Islet of Langerhans (tissue), 1 donor: ENCODE measurements at regions not wholly inside any gene's neighbourhood (a gene's known extent, or its start where the extent isn't known, plus 50 kb on each side); places are given as distances from the start of the nearest gene placed in this dataset.
"Not testable (repeated sequence)": the region's sequence is repeated elsewhere in the genome, so short reads cannot be mapped to it uniquely, and the experiment has no call there.

Experiments used
- FAIRE-seq: peaks from one replicate; lab custom pipeline; 2011; peaks lifted over from hg19 to GRCh38; lab: Jason Lieb, UNC

GRCh38 chr2:195570329-195570728 lies 86.7 kb upstream of the SLC39A10 start:
- FAIRE-seq, result no peak

DNA sequence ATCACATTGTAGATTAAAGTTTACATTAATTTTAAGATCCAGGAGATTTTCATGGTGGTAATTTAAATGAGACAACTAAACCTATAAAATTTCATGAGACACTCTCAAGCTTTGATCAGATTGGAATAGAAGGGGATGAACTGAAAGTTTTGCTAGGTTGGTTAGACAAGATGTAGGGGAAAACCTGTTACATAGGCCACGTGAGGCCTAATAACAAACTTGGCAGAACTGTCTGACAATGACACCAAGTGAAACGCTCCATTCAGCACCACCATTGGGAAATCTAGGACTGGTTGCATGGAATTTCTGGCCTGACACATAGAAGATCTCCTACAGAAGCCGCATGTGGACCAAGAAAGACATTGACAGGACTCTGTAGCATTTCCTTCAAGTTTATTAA lies 87.8 kb upstream of the SLC39A10 start:
- no peak for FAIRE-seq

GRCh38 chr2:195564625-195565135 lies 92.3 kb upstream of the SLC39A10 start:
- not testable (repeated sequence) for FAIRE-seq

- no peak for FAIRE-seq
Measured at GRCh38 chr2:195563857-195564512, 93.0 kb upstream of the SLC39A10 start.

DNA sequence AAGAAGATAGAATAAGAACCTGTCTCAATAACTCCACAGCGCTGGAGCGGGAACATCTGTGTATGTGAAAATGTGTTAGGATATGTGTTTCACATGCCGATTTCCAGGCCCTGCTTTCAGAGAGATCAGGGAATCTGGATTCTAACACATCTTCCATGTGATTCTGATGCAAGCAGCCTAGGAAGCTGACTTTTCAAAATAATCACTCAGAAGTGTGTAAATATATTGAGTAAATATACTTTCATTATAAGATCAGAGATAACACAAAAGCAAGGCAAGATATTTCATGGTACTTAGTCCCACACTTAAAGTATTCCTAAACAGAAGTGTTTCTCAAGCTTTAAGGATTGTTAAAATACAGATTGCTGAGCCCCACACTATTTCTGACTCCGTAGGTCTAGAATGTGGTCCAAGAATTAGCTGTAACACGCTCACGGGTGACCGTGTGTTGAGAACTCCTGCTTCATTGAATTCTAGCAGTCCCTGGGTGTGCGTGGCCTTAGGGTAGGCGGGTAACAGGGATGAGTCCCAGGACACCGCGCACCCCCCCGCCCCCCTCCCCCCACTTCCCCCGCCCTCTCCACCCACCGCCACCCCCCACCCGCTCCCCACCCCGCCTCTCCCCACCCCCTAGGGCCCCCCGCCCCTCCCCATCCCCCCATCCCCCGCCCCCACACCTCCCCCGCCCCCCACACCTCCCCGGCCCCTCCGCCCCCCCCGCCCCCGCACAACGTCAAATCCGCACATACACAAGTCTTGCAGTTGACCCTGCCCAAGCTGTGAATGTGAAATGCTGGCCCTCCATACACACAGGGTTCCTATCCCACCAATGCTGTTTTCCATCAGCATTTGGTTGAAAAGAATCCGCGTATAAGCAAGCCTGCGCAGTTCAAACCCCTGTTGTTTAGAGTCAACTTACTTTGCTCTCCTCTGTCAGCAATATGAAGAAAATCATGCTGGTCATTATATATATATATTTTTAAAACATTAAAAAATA lies 94.2 kb upstream of the SLC39A10 start:
- no peak for FAIRE-seq

- FAIRE-seq, result no peak
Measured at GRCh38 chr2:195561116-195561921, 95.7 kb upstream of the SLC39A10 start.

GRCh38 chr2:195560209-195560895 lies 96.7 kb upstream of the SLC39A10 start:
- no peak for FAIRE-seq

GRCh38 chr2:195559431-195559914 lies 97.6 kb upstream of the SLC39A10 start:
- FAIRE-seq, result no peak

DNA sequence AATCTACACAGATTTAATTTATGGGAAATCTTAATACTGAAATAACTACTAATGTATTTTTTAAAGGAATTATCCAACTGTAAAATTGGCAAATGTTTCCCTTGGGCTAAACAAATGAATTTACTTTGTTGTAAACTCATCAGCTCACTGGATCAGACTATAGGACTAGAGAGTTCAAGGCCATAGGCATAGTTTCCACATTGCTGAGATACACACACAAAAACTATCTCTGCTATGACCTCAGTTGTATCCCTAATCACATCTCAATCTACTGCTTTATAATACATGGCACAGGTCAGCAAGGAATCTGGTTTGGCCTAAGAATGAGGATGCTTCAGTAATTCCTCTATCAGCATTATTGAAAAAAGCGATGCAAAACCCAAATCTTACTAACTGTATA lies 101.1 kb upstream of the SLC39A10 start:
- FAIRE-seq, result no peak

DNA sequence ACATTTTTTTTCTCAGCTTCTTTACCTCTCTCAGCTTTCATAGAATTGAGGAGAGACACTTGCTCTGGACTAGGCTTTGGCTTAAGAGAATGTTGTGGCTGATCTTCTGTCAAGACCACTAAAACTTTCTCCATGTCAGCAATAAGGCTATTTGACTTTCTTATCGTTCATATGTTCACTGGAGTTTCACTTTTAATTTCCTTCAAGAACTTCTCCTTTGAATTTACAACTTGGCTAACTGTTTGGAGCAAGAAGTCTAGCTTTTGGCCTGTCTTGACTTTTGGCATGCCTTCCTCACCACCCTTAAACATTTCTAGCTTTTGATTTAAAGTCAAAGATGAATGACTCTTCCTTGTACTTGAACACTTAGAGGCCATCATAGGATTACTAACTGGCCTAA lies 104.4 kb upstream of the SLC39A10 start:
- no peak for FAIRE-seq

GRCh38 chr2:195548198-195548940 lies 108.7 kb upstream of the SLC39A10 start:
- no peak for FAIRE-seq

DNA sequence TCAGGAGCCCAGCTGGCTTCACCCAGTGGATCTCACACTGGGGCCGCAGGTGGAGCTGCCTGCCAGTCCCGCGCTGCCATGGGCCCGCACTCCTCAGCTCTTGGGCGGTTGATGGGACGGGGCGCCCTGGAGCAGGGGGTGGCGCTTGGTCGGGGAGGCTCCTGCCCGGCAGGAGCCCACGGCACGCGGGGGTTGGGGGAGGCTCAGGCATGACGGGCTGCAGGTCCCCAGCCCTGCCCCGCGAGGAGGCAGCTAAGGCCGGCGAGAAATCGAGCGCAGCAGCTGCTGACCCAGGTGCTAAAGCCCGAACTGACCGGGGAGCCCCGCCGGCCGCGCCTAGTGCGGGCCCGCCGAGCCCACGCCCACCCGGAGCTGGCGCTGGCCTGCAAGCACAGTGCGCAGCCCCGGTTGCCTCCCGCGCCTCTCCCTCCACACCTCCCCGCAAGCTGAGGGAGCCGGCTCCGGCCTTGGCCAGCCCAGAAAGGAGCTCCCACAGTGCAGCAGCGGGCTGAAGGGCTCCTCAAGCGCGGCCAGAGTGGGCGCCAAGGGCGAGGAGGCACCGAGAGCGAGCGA lies 109.7 kb upstream of the SLC39A10 start:
- FAIRE-seq, result not testable (repeated sequence)

DNA sequence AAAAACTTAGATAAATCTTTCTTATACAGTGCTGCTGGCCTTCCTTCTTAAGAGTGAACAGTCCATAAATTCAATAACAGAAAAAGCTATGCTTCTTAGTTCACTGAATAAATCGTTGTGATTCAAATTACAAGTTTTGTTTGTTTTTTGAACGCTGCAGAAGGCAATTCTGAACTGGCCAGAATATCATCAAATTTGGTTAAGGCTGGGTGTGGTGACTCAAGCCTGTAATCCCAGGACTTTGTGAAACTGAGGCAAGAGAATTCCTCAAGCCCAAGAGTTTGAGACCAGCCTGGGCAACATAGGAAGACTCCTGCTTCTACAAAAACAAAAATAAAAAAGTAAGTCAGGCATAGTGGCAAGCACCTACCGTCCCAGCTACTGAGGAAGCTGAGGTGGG lies 111.2 kb upstream of the SLC39A10 start:
- no peak for FAIRE-seq

DNA sequence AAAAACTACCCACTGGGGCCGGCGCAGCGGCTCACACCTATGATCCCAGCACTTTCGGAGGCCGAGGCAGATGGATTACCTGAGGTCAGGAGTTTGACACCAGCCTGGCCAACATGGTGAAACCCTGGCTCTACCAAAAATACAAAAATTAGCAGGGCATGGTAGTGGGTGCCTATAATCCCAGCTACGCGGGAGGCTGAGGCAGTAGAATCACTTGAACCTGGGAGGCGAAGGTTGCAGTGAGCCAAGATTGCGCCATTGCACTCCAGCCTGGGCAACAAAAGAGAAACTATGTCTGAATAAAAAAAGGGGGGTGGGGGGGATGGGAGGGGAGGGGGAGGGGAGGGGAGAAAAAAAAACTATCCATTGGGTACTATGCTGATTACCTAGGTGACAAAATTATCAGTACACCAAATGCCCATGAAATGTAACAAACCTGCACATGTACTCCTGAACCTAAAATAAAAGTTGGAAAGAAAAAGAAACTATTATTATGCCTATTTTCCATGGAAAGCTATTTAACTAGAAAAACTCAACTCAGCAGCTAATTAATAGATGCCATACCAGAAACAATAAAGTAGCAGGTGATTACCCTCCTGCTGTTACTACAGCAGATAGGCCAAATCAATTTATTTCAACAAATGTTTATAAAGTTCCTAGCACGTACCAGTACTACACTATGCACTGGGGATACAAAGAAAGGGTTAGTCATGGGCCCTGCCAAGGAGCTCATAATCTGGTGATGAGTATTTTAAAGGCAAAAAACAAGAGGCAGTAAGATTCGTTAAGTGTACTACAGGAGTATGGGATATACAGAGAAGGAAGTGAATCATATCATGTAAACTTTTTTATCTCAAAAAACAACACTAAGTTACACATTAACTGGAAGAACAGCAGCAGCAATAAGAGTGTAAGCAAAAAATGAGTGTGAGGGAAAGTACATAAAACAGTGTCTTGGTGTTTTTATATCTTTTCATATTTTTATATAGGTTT lies 112.8 kb upstream of the SLC39A10 start:
- peak; percentile 36 for FAIRE-seq

DNA sequence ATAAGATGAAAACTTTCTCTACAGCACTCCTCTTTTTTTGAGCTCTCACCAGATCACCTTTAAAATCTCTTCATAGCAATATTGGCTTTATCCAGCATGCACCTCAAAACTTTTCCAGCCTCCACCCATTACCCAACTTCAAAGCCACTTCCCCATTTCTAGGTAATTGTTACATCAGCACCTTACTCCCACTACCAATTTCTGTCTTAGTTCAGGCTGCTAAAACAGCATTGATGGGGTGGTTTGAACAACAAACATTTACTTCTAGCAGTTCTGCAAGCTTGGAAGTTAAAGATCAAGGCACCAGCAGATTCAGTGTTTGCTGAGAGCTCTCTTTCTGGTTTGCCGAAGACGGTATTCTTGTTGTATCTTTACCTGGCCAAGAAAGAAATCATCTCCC lies 114.0 kb upstream of the SLC39A10 start:
- no peak for FAIRE-seq

DNA sequence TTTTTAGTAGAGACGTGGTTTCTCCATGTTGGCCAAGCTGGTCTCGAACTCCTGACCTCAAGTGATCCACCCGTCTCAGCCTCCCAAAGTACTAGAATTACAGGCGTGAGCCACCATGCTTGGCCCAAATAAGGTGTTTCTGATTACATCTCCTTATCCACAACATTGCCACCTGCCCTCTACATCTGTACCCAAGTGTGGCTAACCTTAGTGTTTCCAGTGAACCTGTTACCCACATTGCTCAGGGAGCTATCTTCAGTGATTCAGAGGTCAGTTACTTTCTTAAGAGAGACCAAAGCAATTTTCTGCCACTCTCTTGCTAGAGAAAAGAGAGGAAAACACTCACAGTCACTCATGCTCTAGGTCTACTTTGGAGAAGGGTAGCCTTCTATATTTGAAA lies 115.0 kb upstream of the SLC39A10 start:
- no peak for FAIRE-seq

- FAIRE-seq, result no peak
Measured at GRCh38 chr2:195538937-195539336, 118.1 kb upstream of the SLC39A10 start.

DNA sequence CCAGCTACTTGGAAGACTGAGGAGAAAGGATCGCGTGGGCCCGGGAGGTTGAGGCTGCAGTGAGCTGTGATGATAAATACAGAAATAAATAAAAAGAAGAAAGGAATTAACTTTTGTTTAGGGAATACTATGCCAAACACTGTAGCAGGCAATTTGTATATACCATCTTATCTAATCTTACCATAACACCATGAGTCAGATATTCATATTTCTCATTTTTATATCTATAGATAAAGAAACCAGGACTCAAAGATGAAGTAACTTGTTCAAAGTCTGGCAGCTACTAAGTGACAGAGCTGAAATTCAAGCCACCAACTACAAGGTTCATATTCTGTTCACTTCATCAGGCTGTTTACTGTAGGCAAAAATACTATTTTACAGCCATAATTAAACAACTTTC lies 119.2 kb upstream of the SLC39A10 start:
- FAIRE-seq, result no peak

DNA sequence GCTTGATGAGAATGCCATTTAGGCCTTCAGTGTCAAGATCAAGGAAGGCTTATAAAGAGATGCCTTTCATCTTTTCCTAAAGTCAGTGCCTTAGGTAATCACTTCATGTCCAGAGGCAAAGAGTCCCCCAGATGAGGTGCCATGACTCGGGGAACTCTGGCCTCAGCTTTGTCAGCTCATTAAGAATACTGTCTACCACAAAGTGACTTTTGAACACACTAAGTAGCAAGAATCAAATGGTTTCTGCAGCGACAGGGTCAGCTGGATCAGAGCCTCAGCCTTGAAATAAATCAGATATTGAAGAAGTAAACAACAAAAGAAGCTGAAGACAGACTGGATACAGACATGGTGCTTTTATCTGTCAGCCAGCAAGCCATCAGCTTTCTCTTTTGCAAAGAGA lies 120.1 kb upstream of the SLC39A10 start:
- FAIRE-seq, result no peak
